MM.1S (cell line): ENCODE measurements at regions not wholly inside any gene's neighbourhood (a gene's known extent, or its start where the extent isn't known, plus 50 kb on each side); places are given as distances from the start of the nearest gene placed in this dataset.

Experiments
- DNase-seq: peaks from one replicate; pipeline ENCODE4 v3.0.0-alpha.2; 2015
- H2AFZ ChIP-seq: fragments of 300-600 bp; sonication (generic); 2 replicates; pipeline ENCODE4 v1.6.0; 2016; ENCODE audit warnings: antibody characterized with exemption, low read length
- H3F3A ChIP-seq: fragments of 300-600 bp; sonication (generic); 2 replicates; pipeline ENCODE4 v1.6.1; 2016; ENCODE audit warnings: mild to moderate bottlenecking, antibody characterized with exemption, low read length, moderate library complexity, mixed read lengths; ENCODE audit not compliant: insufficient read depth
- H3K27ac ChIP-seq: fragments of 300-600 bp; sonication (generic); 2 replicates; pipeline ENCODE4 v1.5.1; 2016; ENCODE audit warnings: mild to moderate bottlenecking, low read length
- H3K27me3 ChIP-seq: fragments of 300-600 bp; sonication (generic); replicated peaks from 2 replicates; pipeline ENCODE4 v1.6.0; 2016; ENCODE audit warnings: low read length; ENCODE audit not compliant: insufficient read depth
- H3K36me3 ChIP-seq: fragments of 300-600 bp; sonication (generic); replicated peaks from 2 replicates; pipeline ENCODE4 v1.6.1; 2016; ENCODE audit warnings: mild to moderate bottlenecking, low read length, mixed read lengths; ENCODE audit not compliant: insufficient read depth
- H3K4me1 ChIP-seq: fragments of 300-600 bp; sonication (generic); 2 replicates; pipeline ENCODE4 v1.6.1; 2016; ENCODE audit warnings: low read length, mixed read lengths
- H3K4me2 ChIP-seq: fragments of 300-600 bp; sonication (generic); 2 replicates; pipeline ENCODE4 v1.6.0; 2016; ENCODE audit warnings: low read depth, low read length
- H3K4me3 ChIP-seq: fragments of 300-600 bp; sonication (generic); 2 replicates; pipeline ENCODE4 v1.5.1; 2016; ENCODE audit warnings: low read length, mixed read lengths
- H3K79me2 ChIP-seq: fragments of 300-600 bp; sonication (generic); 2 replicates; pipeline ENCODE4 v1.6.1; 2016; ENCODE audit warnings: mixed run types, low read length, mixed read lengths
- H3K9ac ChIP-seq: fragments of 300-600 bp; sonication (generic); 2 replicates; pipeline ENCODE4 v1.6.1; 2016; ENCODE audit warnings: low read length, mixed read lengths
- H3K9me2 ChIP-seq: fragments of 300-600 bp; sonication (generic); replicated peaks from 2 replicates; pipeline ENCODE4 v1.6.1; 2016; ENCODE audit warnings: mild to moderate bottlenecking, low read length, mixed read lengths; ENCODE audit not compliant: insufficient read depth
- H3K9me3 ChIP-seq: fragments of 300-600 bp; sonication (generic); replicated peaks from 2 replicates; pipeline ENCODE4 v1.6.1; 2016; ENCODE audit warnings: mild to moderate bottlenecking, low read length, mixed read lengths; ENCODE audit not compliant: insufficient read depth
- H4K20me1 ChIP-seq: fragments of 300-600 bp; sonication (generic); 2 replicates; pipeline ENCODE4 v1.6.1; 2016; ENCODE audit warnings: mild to moderate bottlenecking, low read length, moderate library complexity, mixed read lengths; ENCODE audit not compliant: insufficient read depth
- CTCF ChIP-seq: fragments of 300-600 bp; sonication (generic); IDR thresholded peaks from 2 replicates; pipeline ENCODE4 v1.5.1; 2016; ENCODE audit warnings: antibody characterized with exemption, low read length, mixed read lengths
- EZH2 ChIP-seq: fragments of 300-600 bp; sonication (generic); optimal IDR thresholded peaks from 2 replicates; pipeline ENCODE3; 2017; ENCODE audit warnings: low read depth, mild to moderate bottlenecking, antibody characterized with exemption, low read length, mixed read lengths
- EZH2phosphoT487 ChIP-seq: fragments of 300-600 bp; sonication (generic); IDR thresholded peaks from 2 replicates; pipeline ENCODE4 v1.6.1; 2018; ENCODE audit warnings: antibody characterized with exemption, low read length

DNA sequence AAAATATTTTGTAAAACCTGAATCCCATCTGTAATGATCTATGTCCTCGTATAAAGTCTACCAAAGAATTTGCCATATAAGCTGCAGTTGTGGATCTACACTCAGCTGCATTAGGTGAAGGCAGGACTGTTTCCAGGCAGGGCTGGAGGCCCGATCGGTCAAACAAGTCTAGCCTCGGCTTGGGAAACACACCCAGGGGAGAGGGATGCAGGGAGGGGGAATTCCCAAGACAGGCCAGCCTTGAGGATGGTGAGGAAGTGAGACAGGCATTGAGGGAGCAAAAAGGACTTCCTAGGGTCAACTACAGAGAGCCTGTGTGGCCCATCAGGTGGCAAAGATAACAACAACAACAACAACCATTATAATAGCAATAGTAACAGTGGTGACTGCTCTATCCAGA lies 174.1 kb upstream of the FSTL4 start:
- Histone ChIP-seq H3K9ac (no peak overlapping the region), H3K27me3 (no peaks in the 10 kb centered on the region), H3K27ac (no peak overlapping the region), H3F3A (no peaks in the 10 kb centered on the region), H3K9me2 (no peaks in the 10 kb centered on the region), H3K9me3 (no peaks in the 10 kb centered on the region), H3K4me1 (no peaks in the 10 kb centered on the region), H4K20me1 (no peaks in the 10 kb centered on the region), H3K36me3 (no peaks in the 10 kb centered on the region), H2AFZ (no peak overlapping the region), H3K4me3 (no peak overlapping the region), H3K79me2 (no peaks in the 10 kb centered on the region), H3K4me2 (no peak overlapping the region)
- no peak for DNase-seq
- TF ChIP-seq EZH2phosphoT487 = no peak
- TF ChIP-seq CTCF = no peak
- no peak for TF ChIP-seq EZH2

DNA sequence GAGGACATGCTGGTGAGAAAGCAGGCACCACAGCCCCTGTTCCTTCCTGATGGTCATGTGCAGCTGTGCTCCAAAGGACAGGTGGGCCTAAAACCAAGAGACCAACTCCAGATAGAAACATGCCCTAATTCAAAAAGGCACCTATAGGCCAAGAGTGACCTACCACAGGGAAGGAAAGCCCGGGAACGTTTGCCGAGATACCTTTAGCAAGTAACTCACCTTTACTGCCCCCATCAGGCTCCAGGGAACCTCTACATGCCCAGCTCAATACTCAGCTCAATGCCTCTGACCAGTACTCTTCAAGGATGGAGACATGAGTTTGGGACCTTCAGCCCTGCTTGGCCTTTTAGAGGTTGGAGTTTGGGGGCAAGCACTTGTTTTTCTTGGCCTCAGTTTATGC lies 172.8 kb upstream of the FSTL4 start:
- Histone ChIP-seq H3K4me1 (no peaks in the 10 kb centered on the region), H2AFZ (no peak overlapping the region), H3K9me2 (no peaks in the 10 kb centered on the region), H3K36me3 (no peaks in the 10 kb centered on the region), H3K27me3 (no peaks in the 10 kb centered on the region), H3K27ac (no peak overlapping the region), H3F3A (no peaks in the 10 kb centered on the region), H3K4me3 (no peak overlapping the region), H4K20me1 (no peaks in the 10 kb centered on the region), H3K4me2 (no peak overlapping the region), H3K9me3 (no peaks in the 10 kb centered on the region), H3K79me2 (no peaks in the 10 kb centered on the region), H3K9ac (no peak overlapping the region)
- DNase-seq = no peak
- TF ChIP-seq EZH2 = no peak

DNA sequence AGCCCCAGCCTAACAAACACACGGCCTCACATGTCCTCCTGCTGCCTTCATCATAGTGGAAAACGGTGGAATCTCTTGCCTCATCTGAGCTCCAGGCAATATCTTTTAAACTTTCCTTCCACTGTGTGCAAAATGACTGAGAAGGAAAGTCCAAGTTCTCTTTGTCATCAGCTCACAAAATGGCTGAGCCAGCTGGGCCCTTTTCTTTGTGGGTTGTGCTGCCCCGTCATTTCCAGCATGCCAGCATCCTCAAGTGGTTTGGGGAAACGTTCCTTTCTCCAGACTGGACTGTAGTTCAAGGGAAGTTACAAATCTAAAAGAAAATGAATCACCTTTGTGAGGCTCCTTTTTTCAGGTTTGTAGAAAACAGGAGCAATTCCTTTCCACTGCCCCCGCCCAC lies 171.1 kb upstream of the FSTL4 start:
- no peaks in the 10 kb centered on the region for H3K9me2 ChIP-seq
- no peak for DNase-seq
- no peaks in the 10 kb centered on the region for H3K4me1 ChIP-seq
- H3K4me2 ChIP-seq = no peak overlapping the region
- H4K20me1 ChIP-seq = no peaks in the 10 kb centered on the region
- no peak overlapping the region for H3K4me3 ChIP-seq
- no peaks in the 10 kb centered on the region for H3K79me2 ChIP-seq
- H3K9ac ChIP-seq = no peak overlapping the region
- no peak for TF ChIP-seq EZH2
- no peak for TF ChIP-seq EZH2phosphoT487
- TF ChIP-seq CTCF = no peak
- no peaks in the 10 kb centered on the region for H3K27me3 ChIP-seq
- no peaks in the 10 kb centered on the region for H3F3A ChIP-seq
- no peaks in the 10 kb centered on the region for H3K36me3 ChIP-seq
- no peaks in the 10 kb centered on the region for H3K9me3 ChIP-seq
- H2AFZ ChIP-seq = no peak overlapping the region
- no peak overlapping the region for H3K27ac ChIP-seq

- Histone ChIP-seq H3K9me2 (no peaks in the 10 kb centered on the region), H3K4me3 (no peak overlapping the region), H3K79me2 (no peaks in the 10 kb centered on the region), H3K27ac (no peak overlapping the region), H4K20me1 (no peaks in the 10 kb centered on the region), H3K36me3 (no peaks in the 10 kb centered on the region), H3K9ac (no peak overlapping the region), H3K9me3 (no peaks in the 10 kb centered on the region), H2AFZ (no peak overlapping the region), H3K27me3 (no peaks in the 10 kb centered on the region), H3K4me2 (no peak overlapping the region), H3K4me1 (no peaks in the 10 kb centered on the region), H3F3A (no peaks in the 10 kb centered on the region)
- TF ChIP-seq EZH2 (no peak), CTCF (no peak), EZH2phosphoT487 (no peak)
- DNase-seq = no peak
These were observed 170.4 kb upstream of the FSTL4 start for GRCh38 chr5:133782736-133783135.
